DND-41 (cell line): ENCODE measurements at regions not wholly inside any gene's neighbourhood (a gene's known extent, or its start where the extent isn't known, plus 50 kb on each side); places are given as distances from the start of the nearest gene placed in this dataset.

ENCODE experiments used
- ATAC-seq: fragments of 200-7000 bp; cut with Tn5 transposase; 3 replicates; pipeline ENCODE4 v1.9.1; 2021; ENCODE audit warnings: low read depth; ENCODE audit not compliant: insufficient read depth
- DNase-seq: peaks from one replicate; pipeline ENCODE4 v3.0.0-alpha.2; 2020
- H2AFZ ChIP-seq: 2 replicates; pipeline ENCODE4 v1.6.0; 2012; ENCODE audit warnings: low read depth, low read length
- H3K27ac ChIP-seq: 2 replicates; pipeline ENCODE4 v1.5.1; 2012; ENCODE audit warnings: low read length, inconsistent platforms
- H3K27me3 ChIP-seq: fragments of 200-600 bp; sonication (generic); 2 replicates; pipeline ENCODE4 v1.6.0; 2012; ENCODE audit warnings: low read length, mild to moderate bottlenecking, inconsistent platforms; ENCODE audit not compliant: insufficient read depth, poor library complexity
- H3K36me3 ChIP-seq: 2 replicates; pipeline ENCODE4 v1.5.1; 2012; ENCODE audit warnings: low read length, inconsistent platforms; ENCODE audit not compliant: insufficient read depth
- H3K4me1 ChIP-seq: 2 replicates; pipeline ENCODE4 v1.5.1; 2012; ENCODE audit warnings: mild to moderate bottlenecking, low read length; ENCODE audit not compliant: insufficient read depth
- H3K4me2 ChIP-seq: 2 replicates; pipeline ENCODE4 v1.6.0; 2012; ENCODE audit warnings: mild to moderate bottlenecking, moderate library complexity, low read length, inconsistent platforms; ENCODE audit not compliant: insufficient read depth
- H3K4me3 ChIP-seq, 2 experiments: fragments of 200-600 bp in 1 of 2; shearing (Covaris generic) in 1 of 2; 2 replicates each; pipeline ENCODE4 v1.5.1; 2012 to 2016; ENCODE audit warnings: inconsistent platforms in 2 of 2, low read length in 2 of 2, mild to moderate bottlenecking in 2 of 2, low read depth in 1 of 2, moderate library complexity in 1 of 2
- H3K79me2 ChIP-seq: 2 replicates; pipeline ENCODE4 v1.6.0; 2012; ENCODE audit warnings: low read length, inconsistent platforms; ENCODE audit not compliant: insufficient read depth
- H3K9ac ChIP-seq: 2 replicates; pipeline ENCODE4 v1.6.0; 2012; ENCODE audit warnings: low read depth, mild to moderate bottlenecking, inconsistent platforms, low read length, moderate library complexity
- H3K9me3 ChIP-seq: 2 replicates; pipeline ENCODE4 v1.5.1; 2012; ENCODE audit warnings: low read length, moderate library complexity, mild to moderate bottlenecking, inconsistent platforms; ENCODE audit not compliant: insufficient read depth, severe bottlenecking
- H4K20me1 ChIP-seq: 2 replicates; pipeline ENCODE4 v1.6.0; 2012; ENCODE audit warnings: low read length; ENCODE audit not compliant: insufficient read depth
- EZH2 ChIP-seq: IDR thresholded peaks from 3 replicates; pipeline ENCODE4 v1.6.1; 2012; ENCODE audit warnings: borderline replicate concordance, low read depth, mild to moderate bottlenecking, moderate library complexity, low read length, inconsistent platforms; ENCODE audit not compliant: severe bottlenecking
- TF ChIP-seq, protein P1 (sequence below): IDR thresholded peaks from 2 replicates; pipeline ENCODE4 v1.5.1; 2012; ENCODE audit warnings: borderline replicate concordance, low read length, moderate library complexity, mild to moderate bottlenecking; ENCODE audit not compliant: poor library complexity, severe bottlenecking; ENCODE audit errors: extremely low read depth

- no peak for ATAC-seq
- TF ChIP-seq EZH2: no peak
- TF ChIP-seq, protein P1, sequence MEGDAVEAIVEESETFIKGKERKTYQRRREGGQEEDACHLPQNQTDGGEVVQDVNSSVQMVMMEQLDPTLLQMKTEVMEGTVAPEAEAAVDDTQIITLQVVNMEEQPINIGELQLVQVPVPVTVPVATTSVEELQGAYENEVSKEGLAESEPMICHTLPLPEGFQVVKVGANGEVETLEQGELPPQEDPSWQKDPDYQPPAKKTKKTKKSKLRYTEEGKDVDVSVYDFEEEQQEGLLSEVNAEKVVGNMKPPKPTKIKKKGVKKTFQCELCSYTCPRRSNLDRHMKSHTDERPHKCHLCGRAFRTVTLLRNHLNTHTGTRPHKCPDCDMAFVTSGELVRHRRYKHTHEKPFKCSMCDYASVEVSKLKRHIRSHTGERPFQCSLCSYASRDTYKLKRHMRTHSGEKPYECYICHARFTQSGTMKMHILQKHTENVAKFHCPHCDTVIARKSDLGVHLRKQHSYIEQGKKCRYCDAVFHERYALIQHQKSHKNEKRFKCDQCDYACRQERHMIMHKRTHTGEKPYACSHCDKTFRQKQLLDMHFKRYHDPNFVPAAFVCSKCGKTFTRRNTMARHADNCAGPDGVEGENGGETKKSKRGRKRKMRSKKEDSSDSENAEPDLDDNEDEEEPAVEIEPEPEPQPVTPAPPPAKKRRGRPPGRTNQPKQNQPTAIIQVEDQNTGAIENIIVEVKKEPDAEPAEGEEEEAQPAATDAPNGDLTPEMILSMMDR: no peak
- H3K9me3 ChIP-seq: peaks cover 5% of the 10 kb centered on the region
Observed at GRCh38 chr1:38283696-38284470, 237.3 kb upstream of the POU3F1 start.

DNA sequence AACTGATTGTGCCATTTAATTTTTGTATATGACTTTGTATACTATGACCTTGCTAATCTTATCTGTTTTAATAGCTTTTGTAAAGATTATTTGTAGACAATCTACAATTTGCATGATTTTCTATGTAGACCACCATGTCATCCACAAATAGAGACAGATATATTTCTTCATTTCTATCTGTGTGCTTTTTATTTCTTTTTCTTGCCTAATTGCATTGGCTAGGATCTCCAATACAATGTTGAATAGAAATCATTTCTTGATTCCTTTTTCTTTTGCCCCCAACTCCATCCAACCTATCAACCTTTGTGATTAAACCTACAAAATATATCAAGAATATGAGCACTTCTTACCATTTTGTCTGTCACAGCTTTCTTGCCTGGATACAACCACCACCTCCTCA is 232.6 kb upstream of the POU3F1 start:
- Histone ChIP-seq H3K36me3 (no peaks in the 10 kb centered on the region), H3K4me3 (no peak overlapping the region), H3K9me3 (peaks cover 5% of the 10 kb centered on the region), H3K27me3 (peaks cover 1% of the 10 kb centered on the region), H2AFZ (no peak overlapping the region), H3K79me2 (no peaks in the 10 kb centered on the region), H3K9ac (no peak overlapping the region), H4K20me1 (no peaks in the 10 kb centered on the region), H3K4me1 (no peaks in the 10 kb centered on the region), H3K4me2 (no peak overlapping the region), H3K27ac (no peak overlapping the region)
- no peak for ATAC-seq
- no peak for DNase-seq
- TF ChIP-seq, protein P1: no peak
- TF ChIP-seq EZH2: no peak

More at GRCh38 chr1:38283696-38284470, 237.3 kb upstream of the POU3F1 start:
- no peak overlapping the region for H2AFZ ChIP-seq
- DNase-seq: no peak
- H4K20me1 ChIP-seq: no peaks in the 10 kb centered on the region
- H3K4me3 ChIP-seq: no peak overlapping the region
- H3K9ac ChIP-seq: no peak overlapping the region
- no peaks in the 10 kb centered on the region for H3K4me1 ChIP-seq
- H3K27ac ChIP-seq: no peak overlapping the region
- peaks cover 7% of the 10 kb centered on the region for H3K27me3 ChIP-seq
- no peaks in the 10 kb centered on the region for H3K36me3 ChIP-seq
- no peak overlapping the region for H3K4me2 ChIP-seq
- no peaks in the 10 kb centered on the region for H3K79me2 ChIP-seq

- Histone ChIP-seq H3K27me3 (peaks cover 10% of the 10 kb centered on the region), H3K9me3 (peaks cover 5% of the 10 kb centered on the region), H3K9ac (no peak overlapping the region), H4K20me1 (no peaks in the 10 kb centered on the region), H3K79me2 (no peaks in the 10 kb centered on the region), H3K4me3 (no peak overlapping the region), H2AFZ (no peak overlapping the region), H3K27ac (no peak overlapping the region), H3K4me2 (no peak overlapping the region), H3K4me1 (no peaks in the 10 kb centered on the region), H3K36me3 (no peaks in the 10 kb centered on the region)
- DNase-seq (no peak), ATAC-seq (no peak)
- TF ChIP-seq, protein P1: no peak
- no peak for TF ChIP-seq EZH2
Observed at GRCh38 chr1:38277646-38278045, 231.1 kb upstream of the POU3F1 start.
